Liver (tissue), 3 donors: ENCODE measurements at regions not wholly inside any gene's neighbourhood (a gene's known extent, or its start where the extent isn't known, plus 50 kb on each side); places are given as distances from the start of the nearest gene placed in this dataset.

Experiments used
- CTCF ChIP-seq: fragments of 150-350 bp; IDR thresholded peaks from 2 replicates; pipeline ENCODE4 v1.5.1; 2017; ENCODE audit warnings: improper control_type of control experiment, low read depth, low read length; ENCODE audit not compliant: missing input control
- FOXA1 ChIP-seq: IDR thresholded peaks from 2 replicates; pipeline ENCODE4 v1.6.1; 2016; ENCODE audit warnings: antibody characterized with exemption
- FOXA2 ChIP-seq: IDR thresholded peaks from 2 replicates; pipeline ENCODE4 v1.6.1; 2016; ENCODE audit warnings: antibody characterized with exemption
- GABPA ChIP-seq, 2 donors: IDR thresholded peaks in 1 of 2; conservative IDR thresholded peaks in 1 of 2; 2 replicates each; pipeline ENCODE4 v1.6.1; 2016; ENCODE audit warnings: antibody characterized with exemption in 2 of 2, mild to moderate bottlenecking in 1 of 2, moderate library complexity in 1 of 2
- JUND ChIP-seq, 2 donors: IDR thresholded peaks; 2 replicates each; pipeline ENCODE4 v1.6.1; 2016; ENCODE audit warnings: antibody characterized with exemption in 2 of 2
- RAD21 ChIP-seq, 2 donors: IDR thresholded peaks; 2 replicates each; pipeline ENCODE4 v1.6.1; 2016; ENCODE audit warnings: antibody characterized with exemption in 2 of 2, mild to moderate bottlenecking in 2 of 2
- REST ChIP-seq: IDR thresholded peaks from 2 replicates; pipeline ENCODE4 v1.6.1; 2016; ENCODE audit warnings: antibody characterized with exemption, mild to moderate bottlenecking
- SP1 ChIP-seq: IDR thresholded peaks from 2 replicates; pipeline ENCODE4 v1.6.1; 2018; ENCODE audit warnings: antibody characterized with exemption, mild to moderate bottlenecking
- TAF1 ChIP-seq: conservative IDR thresholded peaks from 2 replicates; pipeline ENCODE4 v1.6.1; 2016; ENCODE audit warnings: antibody characterized with exemption, mild to moderate bottlenecking
- YY1 ChIP-seq: IDR thresholded peaks from 2 replicates; pipeline ENCODE4 v1.6.1; 2016; ENCODE audit warnings: antibody characterized with exemption, mild to moderate bottlenecking
- ZBTB33 ChIP-seq: IDR thresholded peaks from 2 replicates; pipeline ENCODE4 v1.6.1; 2016; ENCODE audit warnings: antibody characterized with exemption
- donor health status: healthy.
- donor health status: healthy.

- TF ChIP-seq CTCF (no peak), GABPA (IDR thresholded peaks at IDR 0.05 in 1 of 2, conservative IDR thresholded peaks at IDR 0.05 in 1 of 2) (no peak), RAD21 (IDR thresholded peaks at IDR 0.05) (no peak), TAF1 (no peak), SP1 (no peak), FOXA2 (no peak), JUND (IDR thresholded peaks at IDR 0.05) (no peak), ZBTB33 (no peak), REST (peak; percentile 24), YY1 (peak; percentile 20), FOXA1 (no peak)
These were observed 430.1 kb upstream of the CHST9 start for GRCh38 chr18:27614951-27615844.
